ENCODE measurements at regions not wholly inside any gene's neighbourhood (a gene's known extent, or its start where the extent isn't known, plus 50 kb on each side); places are given as distances from the start of the nearest gene placed in this dataset.
"Not testable (repeated sequence)": the region's sequence is repeated elsewhere in the genome, so short reads cannot be mapped to it uniquely, and the experiment has no call there.

DNA sequence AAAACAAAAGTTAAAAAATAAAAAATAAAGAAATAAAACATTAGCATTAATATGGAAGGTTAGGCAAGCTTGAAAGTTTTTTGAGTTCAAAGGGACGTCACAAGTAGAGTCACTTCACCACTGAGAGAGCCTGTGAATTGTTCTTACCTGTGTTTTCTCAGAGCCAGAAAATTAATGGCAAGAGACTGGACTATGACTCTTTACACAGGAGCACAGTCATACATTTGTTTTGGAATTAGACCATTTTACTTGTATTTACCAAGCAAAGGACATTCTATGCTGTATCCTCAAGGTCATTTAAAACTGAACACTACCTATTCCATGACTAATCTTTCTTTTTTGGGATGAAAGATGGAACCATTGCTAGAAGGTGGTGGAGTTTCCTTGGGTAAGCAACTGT lies 346.1 kb downstream of the FAM47B start:
- Histone ChIP-seq H3K9me3 (no peaks in the 10 kb centered on the region), H3K36me3 (no peaks in the 10 kb centered on the region), H3K27me3 (no peaks in the 10 kb centered on the region), H3K4me1 (no peaks in the 10 kb centered on the region), H3K27ac (no peak overlapping the region), H3K4me3 (no peak overlapping the region)
- no peak for DNase-seq (ENCODE audit: low spot score in 2 of 2)
- intact Hi-C loops (cut with DNase I): no loop called here
- no peak for TF ChIP-seq CTCF (IDR thresholded peaks at IDR 0.05)

GRCh38 chrX:35289952-35290351 lies 347.4 kb downstream of the FAM47B start:
- Histone ChIP-seq H3K36me3 (no peaks in the 10 kb centered on the region), H3K9me3 (no peaks in the 10 kb centered on the region), H3K4me1 (no peaks in the 10 kb centered on the region), H3K4me3 (no peak overlapping the region), H3K27ac (no peak overlapping the region), H3K27me3 (no peaks in the 10 kb centered on the region)
- no peak for DNase-seq (ENCODE audit: low spot score in 2 of 2)
- intact Hi-C loops (cut with DNase I): no loop called here
- no peak for TF ChIP-seq CTCF (IDR thresholded peaks at IDR 0.05)

DNA sequence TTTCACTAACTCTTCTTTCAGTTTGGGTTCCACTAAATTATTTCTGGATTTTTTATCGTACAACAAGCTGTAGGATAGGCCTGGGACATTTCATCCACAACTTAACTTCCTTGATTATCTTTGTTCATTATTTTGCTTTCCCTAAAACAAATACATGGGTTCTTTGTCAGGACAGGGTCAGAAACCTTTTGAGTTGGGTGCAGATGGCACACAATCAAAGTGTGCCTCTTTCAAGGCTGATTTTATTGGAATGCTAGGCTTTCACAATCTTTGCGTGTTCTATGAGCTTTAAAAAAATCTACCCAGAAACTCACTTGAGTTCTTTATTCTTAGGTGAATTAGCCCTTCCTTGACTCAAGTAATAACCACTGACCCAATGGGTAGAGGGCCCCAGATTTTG lies 348.4 kb downstream of the FAM47B start:
- DNase-seq (ENCODE audit: low spot score in 2 of 2): no peak
- Histone ChIP-seq H3K4me3 (no peak overlapping the region), H3K36me3 (no peaks in the 10 kb centered on the region), H3K9me3 (no peaks in the 10 kb centered on the region), H3K4me1 (no peaks in the 10 kb centered on the region), H3K27ac (no peak overlapping the region), H3K27me3 (no peaks in the 10 kb centered on the region)
- no peak for TF ChIP-seq CTCF (IDR thresholded peaks at IDR 0.05)
- intact Hi-C loops (cut with DNase I): no loop called here

DNA sequence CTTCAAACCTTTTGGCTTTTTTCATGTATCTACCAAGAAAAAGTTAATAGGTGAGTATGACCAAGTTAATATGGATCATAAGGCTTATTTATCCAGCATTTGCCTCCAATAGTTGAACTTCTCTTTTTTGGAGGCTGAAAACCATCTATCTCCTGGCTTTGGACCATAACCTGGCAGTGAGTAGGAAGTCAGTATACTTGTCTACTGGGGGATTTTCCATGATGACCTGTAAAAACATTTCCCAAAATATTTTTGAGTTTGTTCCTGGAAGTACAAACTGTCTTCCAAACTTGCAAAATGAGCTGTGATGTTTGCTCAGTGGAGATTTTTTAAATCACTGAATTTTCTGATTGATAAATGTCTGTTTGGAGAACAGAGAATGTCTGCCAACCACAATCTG lies 349.9 kb downstream of the FAM47B start:
- Histone ChIP-seq H3K27ac (no peak overlapping the region), H3K27me3 (no peaks in the 10 kb centered on the region), H3K36me3 (no peaks in the 10 kb centered on the region), H3K4me1 (no peaks in the 10 kb centered on the region), H3K4me3 (no peak overlapping the region), H3K9me3 (no peaks in the 10 kb centered on the region)
- intact Hi-C loops (cut with DNase I): no loop called here
- TF ChIP-seq CTCF (IDR thresholded peaks at IDR 0.05): no peak
- no peak for DNase-seq (ENCODE audit: low spot score in 2 of 2)

GRCh38 chrX:35305037-35305436 lies 362.4 kb downstream of the FAM47B start:
- H3K36me3 ChIP-seq; DNase-seq (ENCODE audit: low spot score in 2 of 2); H3K4me1 ChIP-seq; intact Hi-C loops (cut with DNase I); H3K27ac ChIP-seq; H3K4me3 ChIP-seq; H3K9me3 ChIP-seq; H3K27me3 ChIP-seq: not testable (repeated sequence)

- Histone ChIP-seq H3K36me3 (no peaks in the 10 kb centered on the region), H3K27me3 (no peaks in the 10 kb centered on the region), H3K27ac (no peak overlapping the region), H3K9me3 (no peaks in the 10 kb centered on the region), H3K4me3 (no peak overlapping the region), H3K4me1 (no peaks in the 10 kb centered on the region)
- TF ChIP-seq CTCF (IDR thresholded peaks at IDR 0.05): no peak
- intact Hi-C loops (cut with DNase I): no loop called here
- no peak for DNase-seq (ENCODE audit: low spot score in 2 of 2)
These were observed 397.2 kb downstream of the FAM47B start for GRCh38 chrX:35339796-35340195.

Data from ascending aorta (tissue), 2 donors.